GM10266 (cell line): ENCODE measurements at regions not wholly inside any gene's neighbourhood (a gene's known extent, or its start where the extent isn't known, plus 50 kb on each side); places are given as distances from the start of the nearest gene placed in this dataset.
"Not testable (repeated sequence)": the region's sequence is repeated elsewhere in the genome, so short reads cannot be mapped to it uniquely, and the experiment has no call there.

Experiments used
- DNase-seq: peaks from one replicate; pipeline ENCODE4 v3.0.0; 2012; ENCODE audit errors: extremely low spot score
- TF ChIP-seq, protein P1 (sequence below): IDR thresholded peaks from 2 replicates; pipeline ENCODE4 v1.5.1; 2012; ENCODE audit warnings: mild to moderate bottlenecking, low read depth; ENCODE audit not compliant: control insufficient read depth, insufficient read depth; ENCODE audit errors: missing control alignments

DNA sequence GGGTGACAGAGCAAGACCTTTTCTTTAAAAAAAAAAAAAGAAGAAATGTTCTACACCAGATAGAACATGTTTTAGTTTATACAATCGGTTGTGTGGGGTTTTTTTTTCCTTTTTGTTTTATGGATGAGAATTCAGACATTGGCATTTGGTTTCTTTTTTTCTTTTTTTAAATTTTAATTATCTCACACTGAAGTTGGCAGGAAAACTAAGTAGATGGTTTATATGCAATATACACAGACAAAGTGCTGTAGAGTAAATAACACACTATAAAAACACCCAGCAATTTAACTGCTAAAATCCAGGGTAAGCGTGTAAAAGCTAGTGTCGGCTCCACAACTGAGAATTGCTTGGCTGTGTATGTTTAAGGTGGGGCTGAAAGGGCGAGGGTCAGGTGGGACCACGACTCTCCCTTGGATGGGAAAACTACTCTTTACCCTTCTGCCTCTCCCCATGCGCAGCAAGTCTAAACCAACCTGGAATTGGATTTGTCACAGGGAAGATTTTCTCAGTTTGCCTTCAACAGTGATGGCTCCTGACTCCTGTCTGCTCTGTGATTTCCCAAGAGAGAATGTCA is 147.1 kb upstream of the MARCKS start:
- no peak for DNase-seq
- TF ChIP-seq, protein P1, sequence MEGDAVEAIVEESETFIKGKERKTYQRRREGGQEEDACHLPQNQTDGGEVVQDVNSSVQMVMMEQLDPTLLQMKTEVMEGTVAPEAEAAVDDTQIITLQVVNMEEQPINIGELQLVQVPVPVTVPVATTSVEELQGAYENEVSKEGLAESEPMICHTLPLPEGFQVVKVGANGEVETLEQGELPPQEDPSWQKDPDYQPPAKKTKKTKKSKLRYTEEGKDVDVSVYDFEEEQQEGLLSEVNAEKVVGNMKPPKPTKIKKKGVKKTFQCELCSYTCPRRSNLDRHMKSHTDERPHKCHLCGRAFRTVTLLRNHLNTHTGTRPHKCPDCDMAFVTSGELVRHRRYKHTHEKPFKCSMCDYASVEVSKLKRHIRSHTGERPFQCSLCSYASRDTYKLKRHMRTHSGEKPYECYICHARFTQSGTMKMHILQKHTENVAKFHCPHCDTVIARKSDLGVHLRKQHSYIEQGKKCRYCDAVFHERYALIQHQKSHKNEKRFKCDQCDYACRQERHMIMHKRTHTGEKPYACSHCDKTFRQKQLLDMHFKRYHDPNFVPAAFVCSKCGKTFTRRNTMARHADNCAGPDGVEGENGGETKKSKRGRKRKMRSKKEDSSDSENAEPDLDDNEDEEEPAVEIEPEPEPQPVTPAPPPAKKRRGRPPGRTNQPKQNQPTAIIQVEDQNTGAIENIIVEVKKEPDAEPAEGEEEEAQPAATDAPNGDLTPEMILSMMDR, result no peak

- TF ChIP-seq, protein P1, result no peak
- DNase-seq, result no peak
Measured at GRCh38 chr6:113713665-113714064, 143.5 kb upstream of the MARCKS start.

DNA sequence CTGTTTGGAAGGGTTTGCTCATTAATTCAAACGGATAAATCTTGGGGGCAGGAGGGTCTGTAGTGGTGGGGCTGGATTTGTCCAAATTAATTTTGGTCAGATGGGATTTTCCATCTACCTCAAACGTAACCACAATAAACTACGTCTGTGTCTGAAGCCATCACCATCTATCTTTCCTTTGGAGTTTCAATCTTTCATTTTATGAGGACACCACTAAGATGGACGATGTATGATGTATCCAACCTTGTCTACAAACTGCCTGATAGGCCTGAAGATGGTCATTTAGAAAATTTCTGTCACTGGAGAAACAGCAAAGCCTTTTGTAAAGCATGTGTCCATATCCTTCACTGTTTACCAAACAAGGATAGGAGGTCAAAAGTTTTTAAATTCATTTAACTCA is 138.6 kb upstream of the MARCKS start:
- no peak for DNase-seq
- TF ChIP-seq, protein P1, result no peak

GRCh38 chr6:113719064-113719463 is 138.1 kb upstream of the MARCKS start:
- TF ChIP-seq, protein P1, result no peak
- DNase-seq, result no peak

DNA sequence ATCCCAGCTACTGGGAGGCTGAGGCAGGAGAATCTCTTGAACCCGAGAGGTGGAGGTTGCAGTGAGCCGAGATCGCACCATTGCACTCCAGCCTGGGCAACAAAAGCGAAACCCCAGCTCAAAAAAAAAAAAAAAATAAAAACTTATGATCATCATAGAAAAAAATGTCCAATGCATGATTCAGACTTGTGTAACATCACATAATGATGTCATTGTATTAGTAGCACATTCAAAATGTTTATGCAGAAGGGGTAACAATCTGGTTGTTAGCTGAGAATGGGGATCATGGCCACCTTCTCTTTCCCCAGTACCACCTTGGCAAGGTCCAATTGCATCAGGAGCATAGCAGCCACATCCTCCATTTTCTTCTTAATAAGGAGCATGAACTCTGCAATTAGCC is 137.6 kb upstream of the MARCKS start:
- TF ChIP-seq, protein P1, result no peak
- DNase-seq, result no peak

DNA sequence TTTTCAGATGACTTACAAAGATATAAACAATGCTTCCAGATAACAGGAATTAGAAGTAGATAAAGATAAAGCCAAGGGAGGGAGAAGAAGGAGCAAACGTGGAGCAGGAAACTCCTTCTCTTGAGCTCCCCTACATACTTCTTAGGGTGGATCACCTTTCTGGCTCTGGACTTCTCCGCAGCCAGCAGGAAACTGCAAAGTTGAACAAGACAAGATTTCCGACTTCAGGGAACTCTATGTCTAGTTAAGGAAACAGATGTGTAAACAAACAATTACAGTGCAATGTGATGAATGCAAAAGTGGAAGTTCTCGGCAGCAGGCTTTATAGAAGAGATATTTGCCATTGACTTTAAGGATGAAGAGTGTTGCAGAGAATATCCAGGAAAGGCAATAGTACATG is 134.0 kb upstream of the MARCKS start:
- TF ChIP-seq, protein P1, result no peak
- no peak for DNase-seq

DNA sequence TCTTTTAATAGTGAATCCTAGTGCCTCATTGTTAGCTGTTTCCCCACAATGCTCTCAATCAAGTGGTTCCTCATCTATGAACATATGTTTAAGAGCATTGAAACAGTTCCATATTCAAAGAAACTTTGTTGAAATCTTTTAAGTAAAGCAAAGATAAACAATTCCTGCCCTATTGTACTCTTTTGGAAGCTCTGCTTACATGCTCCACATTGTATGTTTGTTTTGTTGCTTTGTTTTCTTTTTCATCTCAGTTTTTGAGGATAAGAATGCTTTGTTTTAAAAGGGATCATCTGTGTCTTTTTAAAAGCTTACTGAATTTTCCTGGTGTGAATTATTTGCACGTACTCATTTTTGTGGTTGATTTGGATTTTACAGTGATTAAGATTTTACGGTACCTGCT is 132.2 kb upstream of the MARCKS start:
- not testable (repeated sequence) for DNase-seq

DNA sequence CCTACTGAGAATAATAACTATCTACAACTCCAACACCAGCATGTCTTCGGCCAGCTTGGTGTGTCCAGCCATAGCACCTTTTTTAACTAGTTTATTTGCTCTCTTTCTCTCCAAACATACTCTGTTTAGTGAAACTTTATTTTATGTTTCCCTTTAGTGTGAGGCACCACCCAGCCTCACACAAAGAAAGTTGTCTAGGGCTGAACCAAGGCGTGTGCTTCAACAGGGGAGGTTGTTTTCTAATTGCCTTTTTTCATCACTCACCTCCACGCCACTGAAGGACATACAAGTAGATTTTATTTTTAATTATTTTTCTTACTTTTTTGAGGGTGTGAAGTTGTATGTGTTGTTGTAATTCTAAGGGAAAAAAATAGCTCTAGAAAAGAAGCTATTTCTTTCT is 125.6 kb upstream of the MARCKS start:
- DNase-seq, result no peak
- TF ChIP-seq, protein P1, result no peak
